Kidney (tissue), 13 donors: ENCODE measurements at regions not wholly inside any gene's neighbourhood (a gene's known extent, or its start where the extent isn't known, plus 50 kb on each side); places are given as distances from the start of the nearest gene placed in this dataset.

Source experiments
- DNase-seq, 5 donors: peaks; one replicate each; pipeline ENCODE4 v3.0.0-alpha.2; 2013 to 2020
- FAIRE-seq: peaks from 2 replicates; lab custom pipeline; 2012; peaks lifted over from hg19 to GRCh38; lab: Jason Lieb, UNC
- H3K27ac ChIP-seq, 2 donors: one replicate each; pipeline ENCODE4 v1.7.0; 2013; ENCODE audit warnings: low read depth in 2 of 2, low read length in 2 of 2, inconsistent platforms in 1 of 2
- H3K27me3 ChIP-seq: one replicate; pipeline ENCODE4 v1.7.1; 2013; ENCODE audit warnings: low read length, inconsistent platforms; ENCODE audit not compliant: control insufficient read depth, insufficient read depth
- H3K36me3 ChIP-seq, 3 donors: one replicate each; pipeline versions ENCODE4 v1.7.0 to v1.7.1; 2013; ENCODE audit warnings: low read length in 3 of 3, control low read depth in 1 of 3, inconsistent platforms in 1 of 3; ENCODE audit not compliant: insufficient read depth in 3 of 3, control insufficient read depth in 2 of 3
- H3K4me1 ChIP-seq, 3 donors: one replicate each; pipeline versions ENCODE4 v1.7.0 to v1.7.1; 2013; ENCODE audit warnings: low read length in 3 of 3, inconsistent platforms in 1 of 3, low read depth in 1 of 3; ENCODE audit not compliant: control insufficient read depth in 2 of 3, insufficient read depth in 2 of 3
- H3K4me3 ChIP-seq, 3 donors: one replicate each; pipeline versions ENCODE4 v1.7.0 to v1.8.1; 2013; ENCODE audit warnings: low read length in 3 of 3, control low read depth in 1 of 3, inconsistent platforms in 1 of 3
- H3K9ac ChIP-seq, 3 donors: one replicate each; pipeline versions ENCODE4 v1.7.0 to v1.7.1; 2013; ENCODE audit warnings: low read length in 3 of 3, control low read depth in 1 of 3, inconsistent platforms in 1 of 3
- H3K9me3 ChIP-seq, 3 donors: one replicate each; pipeline versions ENCODE4 v1.7.0 to v1.7.1; 2013; ENCODE audit warnings: low read length in 3 of 3, control low read depth in 1 of 3, inconsistent platforms in 1 of 3; ENCODE audit not compliant: control insufficient read depth in 2 of 3, insufficient read depth in 1 of 3
- intact Hi-C: fragments of 100-400 bp; cut with DNase I; formaldehyde crosslinking; loops from one replicate; pipeline ENCODE4 v1.11.1; 2022
- TF ChIP-seq, protein P1 (sequence below): IDR thresholded peaks from 3 replicates; pipeline ENCODE4 v1.5.1; 2012; ENCODE audit warnings: mild to moderate bottlenecking, moderate library complexity, borderline replicate concordance; ENCODE audit not compliant: insufficient read depth; ENCODE audit errors: extremely low read depth
- donor health status: control.
- donor health status: control.
- donor health status: control.
- donor health status: control.
- donor health status: control.
- donor health status: DM: yes; HTN: yes; CAD: no.
- donor health status: Normal renal cell carcinoma (clear cell type).

- DNase-seq (no peak), FAIRE-seq (no peak)
- Histone ChIP-seq H3K27me3 (no peaks in the 10 kb centered on the region), H3K4me3 (no peak overlapping the region), H3K9me3 (no peaks in the 10 kb centered on the region), H3K36me3 (no peaks in the 10 kb centered on the region), H3K9ac (no peak overlapping the region), H3K27ac (no peak overlapping the region), H3K4me1 (no peaks in the 10 kb centered on the region)
- TF ChIP-seq, protein P1, sequence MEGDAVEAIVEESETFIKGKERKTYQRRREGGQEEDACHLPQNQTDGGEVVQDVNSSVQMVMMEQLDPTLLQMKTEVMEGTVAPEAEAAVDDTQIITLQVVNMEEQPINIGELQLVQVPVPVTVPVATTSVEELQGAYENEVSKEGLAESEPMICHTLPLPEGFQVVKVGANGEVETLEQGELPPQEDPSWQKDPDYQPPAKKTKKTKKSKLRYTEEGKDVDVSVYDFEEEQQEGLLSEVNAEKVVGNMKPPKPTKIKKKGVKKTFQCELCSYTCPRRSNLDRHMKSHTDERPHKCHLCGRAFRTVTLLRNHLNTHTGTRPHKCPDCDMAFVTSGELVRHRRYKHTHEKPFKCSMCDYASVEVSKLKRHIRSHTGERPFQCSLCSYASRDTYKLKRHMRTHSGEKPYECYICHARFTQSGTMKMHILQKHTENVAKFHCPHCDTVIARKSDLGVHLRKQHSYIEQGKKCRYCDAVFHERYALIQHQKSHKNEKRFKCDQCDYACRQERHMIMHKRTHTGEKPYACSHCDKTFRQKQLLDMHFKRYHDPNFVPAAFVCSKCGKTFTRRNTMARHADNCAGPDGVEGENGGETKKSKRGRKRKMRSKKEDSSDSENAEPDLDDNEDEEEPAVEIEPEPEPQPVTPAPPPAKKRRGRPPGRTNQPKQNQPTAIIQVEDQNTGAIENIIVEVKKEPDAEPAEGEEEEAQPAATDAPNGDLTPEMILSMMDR: no peak
- intact Hi-C loops: no loop called here
These were observed 354.2 kb downstream of the EN1 start for GRCh38 chr2:118493213-118493612.

DNA sequence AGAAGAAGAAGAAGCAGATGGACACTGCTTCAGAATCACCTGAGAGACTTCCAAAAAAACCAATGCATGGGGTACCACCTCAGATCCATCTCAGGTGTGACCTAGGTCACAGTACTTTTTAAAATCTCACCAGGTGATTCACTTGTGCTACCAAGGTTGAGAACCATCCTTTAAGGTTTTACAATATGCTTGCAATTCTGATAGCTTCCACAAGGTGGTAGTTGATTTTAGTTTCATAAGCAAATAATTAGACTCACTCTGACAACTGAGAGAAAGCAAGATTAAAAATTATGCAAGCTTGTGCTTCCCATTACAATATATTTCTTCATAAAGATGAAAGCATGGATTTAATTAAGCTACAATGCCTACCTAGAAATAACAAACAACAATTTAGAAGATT lies 355.1 kb downstream of the EN1 start:
- TF ChIP-seq, protein P1: peak; percentile 8
- Histone ChIP-seq H3K9ac (no peak overlapping the region), H3K36me3 (no peaks in the 10 kb centered on the region), H3K4me1 (no peaks in the 10 kb centered on the region), H3K4me3 (no peak overlapping the region), H3K27me3 (no peaks in the 10 kb centered on the region), H3K9me3 (no peaks in the 10 kb centered on the region), H3K27ac (no peak overlapping the region)
- no peak for FAIRE-seq
- no peak for DNase-seq
- intact Hi-C loops: no loop called here

GRCh38 chr2:118490330-118490729 lies 357.1 kb downstream of the EN1 start:
- H3K9ac ChIP-seq: no peak overlapping the region
- H3K36me3 ChIP-seq: no peaks in the 10 kb centered on the region
- TF ChIP-seq, protein P1: no peak
- no peaks in the 10 kb centered on the region for H3K4me1 ChIP-seq
- H3K9me3 ChIP-seq: no peaks in the 10 kb centered on the region
- no peak overlapping the region for H3K4me3 ChIP-seq
- DNase-seq (peak in 1 of 5 donors; percentile 5), FAIRE-seq (no peak)
- H3K27ac ChIP-seq: no peak overlapping the region
- no peaks in the 10 kb centered on the region for H3K27me3 ChIP-seq
- intact Hi-C loops: no loop called here

- Histone ChIP-seq H3K27ac (no peak overlapping the region), H3K27me3 (no peaks in the 10 kb centered on the region), H3K9ac (no peak overlapping the region), H3K36me3 (no peaks in the 10 kb centered on the region), H3K9me3 (no peaks in the 10 kb centered on the region), H3K4me3 (no peak overlapping the region), H3K4me1 (no peaks in the 10 kb centered on the region)
- FAIRE-seq: no peak
- intact Hi-C loops: no loop called here
- DNase-seq: no peak
- TF ChIP-seq, protein P1: no peak
These were observed 357.6 kb downstream of the EN1 start for GRCh38 chr2:118489712-118490299.
